Gastroesophageal sphincter (tissue), 4 donors: ENCODE measurements at regions not wholly inside any gene's neighbourhood (a gene's known extent, or its start where the extent isn't known, plus 50 kb on each side); places are given as distances from the start of the nearest gene placed in this dataset.

Experiments used
- ATAC-seq: fragments of 150-250 bp; one replicate; pipeline ENCODE4 v1.9.1; 2016; ENCODE audit warnings: mild to moderate bottlenecking, moderate library complexity
- H3K27ac ChIP-seq, 4 donors: fragments of 200-600 bp; sonication (generic) in 3 of 4; 1 replicate in 3 of 4; 2 replicates in 1 of 4; pipeline ENCODE4 v1.5.1; 2016 to 2019
- H3K27me3 ChIP-seq: fragments of 200-600 bp; sonication (generic); one replicate; pipeline ENCODE4 v1.5.1; 2019
- H3K36me3 ChIP-seq, 2 donors: fragments of 200-600 bp; sonication (generic); one replicate each; pipeline ENCODE4 v1.5.1; 2019; ENCODE audit warnings: control low read depth in 1 of 2
- H3K4me1 ChIP-seq, 3 donors: fragments of 200-600 bp; sonication (generic); 1 replicate in 2 of 3; 2 replicates in 1 of 3; pipeline ENCODE4 v1.5.1; 2016 to 2019; ENCODE audit warnings: control low read depth in 2 of 3
- H3K4me3 ChIP-seq, 2 donors: fragments of 200-600 bp; sonication (generic); one replicate each; pipeline ENCODE4 v1.5.1; 2019; ENCODE audit warnings: mild to moderate bottlenecking in 1 of 2, moderate library complexity in 1 of 2
- H3K9me3 ChIP-seq, 3 donors: fragments of 200-600 bp; sonication (generic); one replicate each; pipeline ENCODE4 v1.5.1; 2017 to 2019; ENCODE audit warnings: control low read depth in 2 of 3
- EP300 ChIP-seq: sonication (generic); formaldehyde crosslinking; IDR thresholded peaks from one replicate; pipeline ENCODE4 v1.6.1; 2017; ENCODE audit warnings: antibody characterized with exemption, mild to moderate bottlenecking
- POLR2A ChIP-seq, 2 donors: fragments of 450-650 bp; IDR thresholded peaks; one replicate each; pipeline ENCODE4 v1.6.1; 2017; ENCODE audit warnings: antibody characterized with exemption in 2 of 2, mild to moderate bottlenecking in 2 of 2, moderate library complexity in 1 of 2
- POLR2AphosphoS5 ChIP-seq: sonication (generic); formaldehyde crosslinking; IDR thresholded peaks from one replicate; pipeline ENCODE4 v1.6.1; 2017; ENCODE audit warnings: antibody characterized with exemption
- WGBS, 2 donors: methylation state at CpG; one replicate each; pipeline ENCODE4 v1.1.5; 2018; ENCODE audit warnings: low coverage in 1 of 2; 5-methylcytosine and 5-hydroxymethylcytosine counted together
- TF ChIP-seq, protein P1 (sequence below), 4 experiments: fragments of 200-600 bp in 2 of 4; fragments of 450-650 bp in 2 of 4; sonication (generic) in 1 of 4; IDR thresholded peaks; one replicate each; pipeline ENCODE4 v1.5.1; 2017 to 2019; ENCODE audit warnings: antibody characterized with exemption in 4 of 4, mild to moderate bottlenecking in 2 of 4, moderate library complexity in 2 of 4

DNA sequence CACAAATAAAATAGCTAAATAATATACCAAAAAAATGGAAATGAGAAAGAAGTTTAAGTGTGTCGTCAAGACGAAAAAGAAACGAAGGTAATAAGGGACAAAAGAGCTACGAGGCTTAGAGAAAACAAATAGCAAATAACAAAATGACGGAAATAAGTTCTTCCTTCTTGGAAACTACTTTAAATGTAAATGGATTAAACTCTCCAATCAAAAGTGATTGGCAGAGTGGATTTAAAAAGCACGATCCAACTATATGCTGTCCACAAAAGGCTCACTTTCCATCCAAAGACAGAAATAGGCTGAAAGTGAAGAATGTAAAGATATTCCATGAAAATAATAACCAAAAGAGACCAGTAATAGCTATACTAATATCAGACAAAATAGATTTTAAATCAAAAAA is 82.4 kb downstream of the DIO3 start:
- Histone ChIP-seq H3K36me3 (no peaks in the 10 kb centered on the region), H3K27me3 (no peaks in the 10 kb centered on the region), H3K9me3 (peaks cover 0 to 31% (median 0%) of the 10 kb centered on the region in 3 donors), H3K27ac (no peak overlapping the region), H3K4me3 (no peak overlapping the region), H3K4me1 (no peaks in the 10 kb centered on the region)
- TF ChIP-seq, protein P1, sequence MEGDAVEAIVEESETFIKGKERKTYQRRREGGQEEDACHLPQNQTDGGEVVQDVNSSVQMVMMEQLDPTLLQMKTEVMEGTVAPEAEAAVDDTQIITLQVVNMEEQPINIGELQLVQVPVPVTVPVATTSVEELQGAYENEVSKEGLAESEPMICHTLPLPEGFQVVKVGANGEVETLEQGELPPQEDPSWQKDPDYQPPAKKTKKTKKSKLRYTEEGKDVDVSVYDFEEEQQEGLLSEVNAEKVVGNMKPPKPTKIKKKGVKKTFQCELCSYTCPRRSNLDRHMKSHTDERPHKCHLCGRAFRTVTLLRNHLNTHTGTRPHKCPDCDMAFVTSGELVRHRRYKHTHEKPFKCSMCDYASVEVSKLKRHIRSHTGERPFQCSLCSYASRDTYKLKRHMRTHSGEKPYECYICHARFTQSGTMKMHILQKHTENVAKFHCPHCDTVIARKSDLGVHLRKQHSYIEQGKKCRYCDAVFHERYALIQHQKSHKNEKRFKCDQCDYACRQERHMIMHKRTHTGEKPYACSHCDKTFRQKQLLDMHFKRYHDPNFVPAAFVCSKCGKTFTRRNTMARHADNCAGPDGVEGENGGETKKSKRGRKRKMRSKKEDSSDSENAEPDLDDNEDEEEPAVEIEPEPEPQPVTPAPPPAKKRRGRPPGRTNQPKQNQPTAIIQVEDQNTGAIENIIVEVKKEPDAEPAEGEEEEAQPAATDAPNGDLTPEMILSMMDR (IDR thresholded peaks at IDR 0.05) = no peak
- no peak for TF ChIP-seq EP300
- no peak for TF ChIP-seq POLR2AphosphoS5
- TF ChIP-seq POLR2A (IDR thresholded peaks at IDR 0.05) = no peak
- ATAC-seq = no peak
- WGBS, 2 donors = 89 to 96% methylated on average over 6 of the region's 6 CpGs

DNA sequence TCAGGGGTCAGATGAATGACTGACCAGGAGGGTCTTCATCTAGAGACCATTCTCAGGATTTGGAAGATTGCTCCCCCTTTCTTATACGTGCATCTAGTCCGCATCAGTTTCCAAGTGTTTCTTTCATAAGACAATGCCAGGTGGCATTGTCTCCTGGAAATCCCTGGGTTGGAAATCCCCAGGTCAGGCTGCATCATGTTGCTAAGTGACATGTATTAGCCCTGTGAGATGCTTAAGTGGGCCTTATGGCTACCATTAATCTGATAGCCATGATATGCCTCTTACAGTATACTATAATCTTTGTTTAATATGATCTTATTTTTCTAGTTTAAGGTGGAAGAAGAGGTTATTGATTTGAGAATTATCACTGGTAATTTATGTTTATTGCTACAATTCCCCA is 92.8 kb downstream of the DIO3 start:
- no peak overlapping the region for H3K27ac ChIP-seq
- H3K4me1 ChIP-seq = no peaks in the 10 kb centered on the region
- H3K36me3 ChIP-seq = no peaks in the 10 kb centered on the region
- peaks cover 12% of the 10 kb centered on the region for H3K27me3 ChIP-seq
- ATAC-seq = no peak
- H3K4me3 ChIP-seq = no peak overlapping the region
- 63 to 83% methylated on average over 2 of the region's 2 CpGs for WGBS, 2 donors
- TF ChIP-seq EP300 (no peak), POLR2A (IDR thresholded peaks at IDR 0.05) (no peak), POLR2AphosphoS5 (no peak)
- TF ChIP-seq, protein P1 (IDR thresholded peaks at IDR 0.05) = no peak
- H3K9me3 ChIP-seq = peaks cover 0 to 10% (median 0%) of the 10 kb centered on the region in 3 donors

DNA sequence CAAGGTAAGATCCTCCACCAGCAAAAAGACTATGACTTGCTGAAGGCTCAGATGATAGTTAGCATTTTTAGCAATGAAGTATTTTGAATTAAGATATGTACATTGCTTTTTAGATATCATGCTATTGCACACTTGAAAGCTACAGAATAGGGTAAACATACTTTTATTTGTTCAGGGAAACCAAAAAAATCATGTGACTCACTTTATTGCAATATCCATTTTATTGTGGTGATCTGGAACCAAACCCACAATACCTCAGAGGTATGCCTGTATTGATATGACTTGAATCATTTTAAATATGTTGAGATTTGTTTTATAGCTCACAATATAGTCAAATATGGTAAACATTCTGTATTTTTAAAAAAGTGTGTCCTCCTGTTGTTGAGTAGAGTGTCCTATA is 96.1 kb downstream of the DIO3 start:
- TF ChIP-seq, protein P1 (IDR thresholded peaks at IDR 0.05) = no peak
- TF ChIP-seq POLR2A (IDR thresholded peaks at IDR 0.05) = no peak
- no peak for TF ChIP-seq POLR2AphosphoS5
- no peak for TF ChIP-seq EP300
- Histone ChIP-seq H3K9me3 (no peaks in the 10 kb centered on the region), H3K36me3 (no peaks in the 10 kb centered on the region), H3K4me3 (no peak overlapping the region), H3K27me3 (peaks cover 16% of the 10 kb centered on the region), H3K4me1 (no peaks in the 10 kb centered on the region), H3K27ac (no peak overlapping the region)
- no peak for ATAC-seq

DNA sequence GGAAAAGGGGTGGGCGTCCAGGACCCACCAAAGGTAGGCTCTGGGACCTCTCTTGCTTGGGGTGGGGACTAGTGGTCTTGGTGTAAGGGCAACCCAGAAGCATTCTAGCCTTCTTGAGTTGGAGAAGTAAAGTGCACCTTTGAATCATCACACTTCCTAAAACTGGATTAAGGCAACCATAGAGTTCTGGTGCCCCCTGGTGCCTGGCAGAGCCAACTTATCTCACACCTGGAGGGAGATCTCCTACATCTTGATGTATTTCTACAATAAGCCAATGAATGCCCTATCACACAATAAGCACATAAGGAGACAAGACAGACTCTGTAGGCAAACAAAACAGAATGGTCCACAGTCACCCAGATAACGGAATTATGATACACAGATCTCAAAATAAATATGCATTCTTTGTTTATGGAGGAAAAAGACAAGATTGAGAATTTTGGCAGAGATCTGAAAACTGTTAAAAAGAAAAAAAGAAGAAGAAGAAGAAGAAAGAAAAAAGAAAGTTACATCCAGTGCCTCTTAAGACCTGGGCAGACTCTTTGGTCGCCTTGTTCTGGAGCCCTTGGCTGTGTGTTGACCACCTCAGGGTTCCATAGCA is 95.9 kb upstream of the PPP2R5C start:
- TF ChIP-seq, protein P1 (IDR thresholded peaks at IDR 0.05) = peak in 1 of 4 experiments; percentile 8
- no peak for TF ChIP-seq EP300
- Histone ChIP-seq H3K27ac (no peak overlapping the region), H3K4me1 (no peaks in the 10 kb centered on the region), H3K36me3 (no peaks in the 10 kb centered on the region), H3K9me3 (peaks cover 0 to 19% (median 0%) of the 10 kb centered on the region in 3 donors), H3K4me3 (no peak overlapping the region), H3K27me3 (peaks cover 38% of the 10 kb centered on the region)
- ATAC-seq = no peak
- WGBS, 2 donors = 43 to 45% methylated on average over 3 of the region's 3 CpGs

DNA sequence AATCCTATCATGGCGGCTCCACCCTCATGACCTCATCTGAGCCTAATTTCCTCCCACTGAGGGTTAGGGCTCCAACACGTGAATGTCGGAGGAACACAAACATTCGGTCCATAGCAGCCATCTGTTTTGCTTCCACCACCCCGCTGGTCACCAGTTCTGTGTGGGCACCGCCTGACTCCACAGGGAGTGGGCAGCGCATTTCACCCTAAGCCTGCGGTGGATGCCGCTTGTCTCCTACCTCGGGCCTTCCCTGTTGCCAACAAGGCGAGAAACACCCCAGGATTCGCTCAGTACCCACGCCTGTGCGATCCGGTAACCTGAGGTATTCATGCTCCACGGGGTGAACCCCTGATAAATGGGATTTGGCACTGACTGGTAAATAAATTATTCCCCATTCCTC is 95.2 kb upstream of the PPP2R5C start:
- no peak overlapping the region for H3K4me3 ChIP-seq
- peaks cover 0 to 19% (median 0%) of the 10 kb centered on the region in 3 donors for H3K9me3 ChIP-seq
- no peak for ATAC-seq
- peaks cover 35% of the 10 kb centered on the region for H3K27me3 ChIP-seq
- no peak overlapping the region for H3K27ac ChIP-seq
- WGBS, 2 donors = 63 to 86% methylated on average over 2 to 11 of the region's 16 CpGs
- no peak for TF ChIP-seq EP300
- no peak for TF ChIP-seq POLR2A (IDR thresholded peaks at IDR 0.05)
- TF ChIP-seq, protein P1 (IDR thresholded peaks at IDR 0.05) = no peak
- TF ChIP-seq POLR2AphosphoS5 = no peak
- no peaks in the 10 kb centered on the region for H3K36me3 ChIP-seq
- H3K4me1 ChIP-seq = no peaks in the 10 kb centered on the region
